ENCODE measurements at regions not wholly inside any gene's neighbourhood (a gene's known extent, or its start where the extent isn't known, plus 50 kb on each side); places are given as distances from the start of the nearest gene placed in this dataset.

DNA sequence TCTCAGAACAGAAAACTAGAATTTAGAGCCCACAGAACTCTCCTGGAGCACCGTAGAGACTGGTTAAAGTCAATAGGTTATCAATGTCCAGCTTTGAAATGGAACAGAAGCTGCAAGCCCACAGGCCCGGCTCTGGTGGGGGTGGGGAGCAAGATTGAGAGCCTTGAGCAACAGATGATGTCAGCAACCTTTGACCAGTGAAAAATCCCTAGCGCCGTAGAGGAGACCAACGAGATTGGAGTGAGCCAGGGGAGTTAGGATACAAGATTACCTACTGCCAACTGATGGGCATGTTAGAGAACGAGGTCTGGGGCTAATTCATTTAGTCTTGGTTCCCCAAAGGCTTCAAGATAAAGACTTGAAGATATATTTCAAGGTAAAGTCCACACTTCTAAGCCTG lies 345.5 kb upstream of the LMCD1 start:
- peaks cover 0 to 4% (median 0%) of the 10 kb centered on the region in 5 experiments for H3K9me3 ChIP-seq (ENCODE audit: control extremely low read depth in 1 of 5, control insufficient read depth in 4 of 5, insufficient read depth in 2 of 5, low read depth in 1 of 5, low read length in 4 of 5)
- no peaks in the 10 kb centered on the region for H3K4me1 ChIP-seq (ENCODE audit: control extremely low read depth in 1 of 4, control insufficient read depth in 4 of 4, insufficient read depth in 4 of 4, low read length in 3 of 4)
- DNase-seq, result no peak
- ChIA-PET CTCF (no interaction called here), POLR2A (no interaction called here)
- no peaks in the 10 kb centered on the region for H3K27me3 ChIP-seq (replicated peaks in 2 of 5; ENCODE audit: control insufficient read depth in 4 of 5, insufficient read depth in 5 of 5, low read length in 4 of 5)
- H3K36me3 ChIP-seq (ENCODE audit: control insufficient read depth in 4 of 4, insufficient read depth in 4 of 4, low read length in 3 of 4), result no peaks in the 10 kb centered on the region
- 76% methylated on average over 5 of the region's 6 CpGs for WGBS (ENCODE audit: insufficient coverage)
- H3K4me3 ChIP-seq (ENCODE audit: control insufficient read depth in 1 of 7, extremely low read depth in 1 of 7, insufficient read depth in 4 of 7, low read depth in 2 of 7, low read length in 6 of 7), result no peak overlapping the region
- H3K27ac ChIP-seq (ENCODE audit: insufficient read depth in 1 of 2, low read depth in 1 of 2, low read length in 2 of 2, poor library complexity in 1 of 2, severe bottlenecking in 2 of 2), result no peak overlapping the region

DNA sequence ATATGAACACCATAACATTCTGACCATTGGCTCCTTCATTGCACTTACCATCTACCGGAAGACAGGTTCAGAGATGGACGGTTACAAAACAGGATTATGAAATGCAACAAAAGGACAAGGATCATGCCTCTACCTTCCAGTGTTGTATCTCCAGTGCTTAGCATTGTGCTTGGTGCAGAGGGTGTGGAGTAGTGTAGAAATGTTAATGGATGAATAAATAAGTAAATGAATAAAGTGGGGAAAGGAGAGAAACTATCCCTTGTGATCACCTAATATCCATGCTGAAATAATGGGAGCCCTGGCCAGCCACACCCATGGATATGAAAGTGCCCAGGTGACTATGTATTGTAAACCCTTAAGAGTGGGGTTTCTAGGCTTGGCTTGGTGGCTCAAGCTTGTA lies 344.8 kb upstream of the LMCD1 start:
- H3K4me3 ChIP-seq (ENCODE audit: control insufficient read depth in 1 of 7, extremely low read depth in 1 of 7, insufficient read depth in 4 of 7, low read depth in 2 of 7, low read length in 6 of 7), result no peak overlapping the region
- no CpG with 5 or more reads among the region's 2 CpGs for WGBS (ENCODE audit: insufficient coverage)
- H3K9me3 ChIP-seq (ENCODE audit: control extremely low read depth in 1 of 5, control insufficient read depth in 4 of 5, insufficient read depth in 2 of 5, low read depth in 1 of 5, low read length in 4 of 5), result peaks cover 0 to 4% (median 0%) of the 10 kb centered on the region in 5 experiments
- H3K27me3 ChIP-seq (replicated peaks in 2 of 5; ENCODE audit: control insufficient read depth in 4 of 5, insufficient read depth in 5 of 5, low read length in 4 of 5), result no peaks in the 10 kb centered on the region
- DNase-seq, result no peak
- no peaks in the 10 kb centered on the region for H3K4me1 ChIP-seq (ENCODE audit: control extremely low read depth in 1 of 4, control insufficient read depth in 4 of 4, insufficient read depth in 4 of 4, low read length in 3 of 4)
- H3K36me3 ChIP-seq (ENCODE audit: control insufficient read depth in 4 of 4, insufficient read depth in 4 of 4, low read length in 3 of 4), result no peaks in the 10 kb centered on the region
- H3K27ac ChIP-seq (ENCODE audit: insufficient read depth in 1 of 2, low read depth in 1 of 2, low read length in 2 of 2, poor library complexity in 1 of 2, severe bottlenecking in 2 of 2), result no peak overlapping the region
- CTCF ChIA-PET, result no interaction called here
- POLR2A ChIA-PET, result no interaction called here

DNA sequence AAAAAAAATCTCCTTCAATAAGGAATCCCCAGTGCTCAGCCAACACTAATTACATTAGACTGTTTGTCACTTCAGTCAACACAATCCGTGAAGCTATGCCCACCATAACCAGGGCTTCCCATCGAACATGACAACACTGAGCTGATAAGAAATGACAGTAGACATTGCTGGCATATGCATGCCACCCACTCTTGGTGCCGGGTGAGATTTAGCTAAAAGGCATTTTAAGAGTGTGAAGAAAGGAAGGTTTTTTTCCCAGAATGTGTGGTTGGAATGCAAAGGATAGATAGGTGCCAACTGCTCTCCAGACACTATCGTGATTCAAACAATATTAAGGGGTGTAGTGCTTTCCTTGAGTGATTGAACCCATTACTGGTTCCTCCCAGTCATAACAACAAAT lies 344.0 kb upstream of the LMCD1 start:
- ChIA-PET CTCF (no interaction called here), POLR2A (no interaction called here)
- Histone ChIP-seq H3K4me3 (ENCODE audit: control insufficient read depth in 1 of 7, extremely low read depth in 1 of 7, insufficient read depth in 4 of 7, low read depth in 2 of 7, low read length in 6 of 7) (no peak overlapping the region), H3K27me3 (replicated peaks in 2 of 5; ENCODE audit: control insufficient read depth in 4 of 5, insufficient read depth in 5 of 5, low read length in 4 of 5) (no peaks in the 10 kb centered on the region), H3K9me3 (ENCODE audit: control extremely low read depth in 1 of 5, control insufficient read depth in 4 of 5, insufficient read depth in 2 of 5, low read depth in 1 of 5, low read length in 4 of 5) (peaks cover 0 to 4% (median 0%) of the 10 kb centered on the region in 5 experiments), H3K36me3 (ENCODE audit: control insufficient read depth in 4 of 4, insufficient read depth in 4 of 4, low read length in 3 of 4) (no peaks in the 10 kb centered on the region), H3K4me1 (ENCODE audit: control extremely low read depth in 1 of 4, control insufficient read depth in 4 of 4, insufficient read depth in 4 of 4, low read length in 3 of 4) (no peaks in the 10 kb centered on the region), H3K27ac (ENCODE audit: insufficient read depth in 1 of 2, low read depth in 1 of 2, low read length in 2 of 2, poor library complexity in 1 of 2, severe bottlenecking in 2 of 2) (no peak overlapping the region)
- WGBS (ENCODE audit: insufficient coverage), result 100% methylated on average over 2 of the region's 4 CpGs
- no peak for DNase-seq

DNA sequence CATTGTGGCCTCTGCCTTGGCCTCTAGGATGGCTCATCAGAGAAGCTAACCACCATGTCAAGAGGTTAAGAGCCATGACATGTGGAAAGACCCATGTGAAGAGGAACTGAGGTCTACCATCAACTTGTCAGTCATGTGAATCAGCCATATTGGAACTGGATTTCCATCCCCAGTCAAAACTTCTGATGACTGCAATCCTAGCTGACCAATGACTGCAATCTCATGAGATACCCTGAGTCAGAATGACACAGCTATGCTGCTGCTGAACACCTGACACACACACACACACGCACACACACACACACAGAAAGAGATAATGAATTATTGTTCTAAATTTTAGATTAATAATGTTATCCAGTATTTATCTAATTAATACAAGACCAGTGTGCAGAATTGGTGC lies 337.5 kb upstream of the LMCD1 start:
- H3K9me3 ChIP-seq (ENCODE audit: control extremely low read depth in 1 of 5, control insufficient read depth in 4 of 5, insufficient read depth in 2 of 5, low read depth in 1 of 5, low read length in 4 of 5), result peaks cover 0 to 4% (median 2%) of the 10 kb centered on the region in 5 experiments
- ChIA-PET CTCF (no interaction called here), POLR2A (no interaction called here)
- H3K27me3 ChIP-seq (replicated peaks in 2 of 5; ENCODE audit: control insufficient read depth in 4 of 5, insufficient read depth in 5 of 5, low read length in 4 of 5), result no peaks in the 10 kb centered on the region
- H3K4me3 ChIP-seq (ENCODE audit: control insufficient read depth in 1 of 7, extremely low read depth in 1 of 7, insufficient read depth in 4 of 7, low read depth in 2 of 7, low read length in 6 of 7), result no peak overlapping the region
- WGBS (ENCODE audit: insufficient coverage), result no CpG with 5 or more reads among the region's 1 CpG
- no peak for DNase-seq
- no peaks in the 10 kb centered on the region for H3K36me3 ChIP-seq (ENCODE audit: control insufficient read depth in 4 of 4, insufficient read depth in 4 of 4, low read length in 3 of 4)
- no peaks in the 10 kb centered on the region for H3K4me1 ChIP-seq (ENCODE audit: control extremely low read depth in 1 of 4, control insufficient read depth in 4 of 4, insufficient read depth in 4 of 4, low read length in 3 of 4)
- no peak overlapping the region for H3K27ac ChIP-seq (ENCODE audit: insufficient read depth in 1 of 2, low read depth in 1 of 2, low read length in 2 of 2, poor library complexity in 1 of 2, severe bottlenecking in 2 of 2)

DNA sequence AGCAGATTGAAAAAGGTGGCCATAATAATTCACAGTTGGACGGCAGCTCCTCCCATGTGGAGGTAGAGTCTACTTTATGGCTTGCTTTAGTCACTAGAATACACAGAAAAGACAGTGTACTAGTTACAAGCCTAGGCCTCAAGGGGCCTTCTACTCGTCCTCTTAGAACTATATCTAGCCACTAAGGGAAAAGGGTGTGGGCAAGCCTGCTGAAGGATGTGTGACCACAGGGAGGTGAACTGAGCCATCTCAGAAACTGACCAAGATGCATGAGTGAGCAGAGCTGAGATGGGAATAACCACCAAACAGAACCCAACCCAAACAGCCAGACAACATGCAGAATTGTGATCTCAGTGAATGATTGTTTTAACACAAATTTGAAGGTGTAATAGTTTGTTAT lies 335.6 kb upstream of the LMCD1 start:
- POLR2A ChIA-PET, result no interaction called here
- Histone ChIP-seq H3K27ac (ENCODE audit: insufficient read depth in 1 of 2, low read depth in 1 of 2, low read length in 2 of 2, poor library complexity in 1 of 2, severe bottlenecking in 2 of 2) (no peak overlapping the region), H3K4me1 (ENCODE audit: control extremely low read depth in 1 of 4, control insufficient read depth in 4 of 4, insufficient read depth in 4 of 4, low read length in 3 of 4) (no peaks in the 10 kb centered on the region), H3K27me3 (replicated peaks in 2 of 5; ENCODE audit: control insufficient read depth in 4 of 5, insufficient read depth in 5 of 5, low read length in 4 of 5) (no peaks in the 10 kb centered on the region), H3K36me3 (ENCODE audit: control insufficient read depth in 4 of 4, insufficient read depth in 4 of 4, low read length in 3 of 4) (no peaks in the 10 kb centered on the region), H3K9me3 (ENCODE audit: control extremely low read depth in 1 of 5, control insufficient read depth in 4 of 5, insufficient read depth in 2 of 5, low read depth in 1 of 5, low read length in 4 of 5) (peaks cover 0 to 4% (median 2%) of the 10 kb centered on the region in 5 experiments), H3K4me3 (ENCODE audit: control insufficient read depth in 1 of 7, extremely low read depth in 1 of 7, insufficient read depth in 4 of 7, low read depth in 2 of 7, low read length in 6 of 7) (no peak overlapping the region)
- CTCF ChIA-PET, result interaction anchor here (0.8 kb wide), 1 partner anchor 8 kb away, joined by 3 read pairs; no protein-coding TSS in a partner anchor
- no peak for DNase-seq
- WGBS (ENCODE audit: insufficient coverage), result 100% methylated on average over 1 of the region's 2 CpGs

DNA sequence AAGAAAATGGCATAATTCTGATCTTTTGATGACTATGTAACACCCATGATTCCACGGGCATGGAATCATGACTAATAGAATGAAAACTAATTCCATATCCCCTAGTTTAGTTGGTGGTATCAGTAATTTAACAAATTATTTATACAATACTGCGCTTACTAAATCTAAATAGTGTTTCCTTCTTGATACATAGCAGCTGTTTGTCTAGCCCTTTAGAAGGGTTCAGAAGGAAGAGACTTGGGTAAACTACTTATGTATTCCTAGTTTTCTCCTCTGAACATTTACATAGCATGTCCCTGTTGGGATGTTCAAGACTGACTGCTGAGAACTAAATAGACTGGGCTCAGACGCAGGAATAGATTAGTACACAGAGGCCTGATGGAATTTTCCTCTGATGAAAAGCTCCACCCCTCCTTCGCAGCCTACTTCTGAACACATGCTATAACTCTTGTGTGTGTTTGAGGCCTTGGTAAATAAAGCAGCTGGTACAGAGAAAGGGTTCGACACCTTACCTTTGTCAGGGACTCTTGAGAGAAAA lies 330.6 kb upstream of the LMCD1 start:
- CTCF ChIA-PET, result no interaction called here

DNA sequence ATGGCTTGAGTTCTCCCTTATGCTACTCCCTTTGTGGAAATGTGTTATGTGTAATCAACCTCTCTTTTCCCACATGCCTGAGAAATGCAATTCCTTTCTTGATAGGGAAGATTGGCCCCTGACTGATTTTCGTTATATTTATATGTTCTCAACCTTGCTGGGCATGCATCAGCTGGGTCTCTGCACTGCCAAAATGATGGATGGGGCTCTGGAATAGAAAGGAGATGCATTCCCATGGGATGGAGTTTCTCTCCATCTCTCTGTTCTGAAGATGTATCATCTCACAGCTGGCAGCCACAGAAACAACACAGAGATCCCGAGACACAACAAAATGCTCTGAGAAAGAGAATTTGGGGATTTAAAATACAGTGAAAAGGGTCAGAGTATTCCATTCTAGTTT lies 327.7 kb upstream of the LMCD1 start:
- DNase-seq, result no peak
- WGBS (ENCODE audit: insufficient coverage), result no CpG with 5 or more reads among the region's 2 CpGs
- Histone ChIP-seq H3K4me1 (ENCODE audit: control extremely low read depth in 1 of 4, control insufficient read depth in 4 of 4, insufficient read depth in 4 of 4, low read length in 3 of 4) (no peaks in the 10 kb centered on the region), H3K9me3 (ENCODE audit: control extremely low read depth in 1 of 5, control insufficient read depth in 4 of 5, insufficient read depth in 2 of 5, low read depth in 1 of 5, low read length in 4 of 5) (no peaks in the 10 kb centered on the region), H3K4me3 (ENCODE audit: control insufficient read depth in 1 of 7, extremely low read depth in 1 of 7, insufficient read depth in 4 of 7, low read depth in 2 of 7, low read length in 6 of 7) (no peak overlapping the region), H3K27me3 (replicated peaks in 2 of 5; ENCODE audit: control insufficient read depth in 4 of 5, insufficient read depth in 5 of 5, low read length in 4 of 5) (no peaks in the 10 kb centered on the region), H3K36me3 (ENCODE audit: control insufficient read depth in 4 of 4, insufficient read depth in 4 of 4, low read length in 3 of 4) (no peaks in the 10 kb centered on the region), H3K27ac (ENCODE audit: insufficient read depth in 1 of 2, low read depth in 1 of 2, low read length in 2 of 2, poor library complexity in 1 of 2, severe bottlenecking in 2 of 2) (no peak overlapping the region)
- ChIA-PET POLR2A (no interaction called here), CTCF (interaction anchor here (0.8 kb wide), 1 partner anchor 8 kb away, joined by 3 read pairs; no protein-coding TSS in a partner anchor)

More for the DNA sequence above, 330.6 kb upstream of the LMCD1 start:
- H3K4me1 ChIP-seq (ENCODE audit: control extremely low read depth in 1 of 4, control insufficient read depth in 4 of 4, insufficient read depth in 4 of 4, low read length in 3 of 4), result no peaks in the 10 kb centered on the region
- no peak overlapping the region for H3K27ac ChIP-seq (ENCODE audit: insufficient read depth in 1 of 2, low read depth in 1 of 2, low read length in 2 of 2, poor library complexity in 1 of 2, severe bottlenecking in 2 of 2)
- no peaks in the 10 kb centered on the region for H3K9me3 ChIP-seq (ENCODE audit: control extremely low read depth in 1 of 5, control insufficient read depth in 4 of 5, insufficient read depth in 2 of 5, low read depth in 1 of 5, low read length in 4 of 5)
- H3K27me3 ChIP-seq (replicated peaks in 2 of 5; ENCODE audit: control insufficient read depth in 4 of 5, insufficient read depth in 5 of 5, low read length in 4 of 5), result no peaks in the 10 kb centered on the region
- WGBS (ENCODE audit: insufficient coverage), result 100% methylated on average over 2 of the region's 5 CpGs
- no peaks in the 10 kb centered on the region for H3K36me3 ChIP-seq (ENCODE audit: control insufficient read depth in 4 of 4, insufficient read depth in 4 of 4, low read length in 3 of 4)
- POLR2A ChIA-PET, result interaction anchor here (0.6 kb wide), 1 partner anchor 69 kb away, joined by 3 read pairs; no protein-coding TSS in a partner anchor
- no peak overlapping the region for H3K4me3 ChIP-seq (ENCODE audit: control insufficient read depth in 1 of 7, extremely low read depth in 1 of 7, insufficient read depth in 4 of 7, low read depth in 2 of 7, low read length in 6 of 7)
- DNase-seq, result no peak
